GM12872 (cell line): ENCODE measurements at regions not wholly inside any gene's neighbourhood (a gene's known extent, or its start where the extent isn't known, plus 50 kb on each side); places are given as distances from the start of the nearest gene placed in this dataset.

Experiments used
- TF ChIP-seq, protein P1 (sequence below): IDR thresholded peaks from 3 replicates; pipeline ENCODE4 v1.5.1; 2011; ENCODE audit warnings: low read depth, mild to moderate bottlenecking, low read length, moderate library complexity; ENCODE audit not compliant: insufficient read depth

DNA sequence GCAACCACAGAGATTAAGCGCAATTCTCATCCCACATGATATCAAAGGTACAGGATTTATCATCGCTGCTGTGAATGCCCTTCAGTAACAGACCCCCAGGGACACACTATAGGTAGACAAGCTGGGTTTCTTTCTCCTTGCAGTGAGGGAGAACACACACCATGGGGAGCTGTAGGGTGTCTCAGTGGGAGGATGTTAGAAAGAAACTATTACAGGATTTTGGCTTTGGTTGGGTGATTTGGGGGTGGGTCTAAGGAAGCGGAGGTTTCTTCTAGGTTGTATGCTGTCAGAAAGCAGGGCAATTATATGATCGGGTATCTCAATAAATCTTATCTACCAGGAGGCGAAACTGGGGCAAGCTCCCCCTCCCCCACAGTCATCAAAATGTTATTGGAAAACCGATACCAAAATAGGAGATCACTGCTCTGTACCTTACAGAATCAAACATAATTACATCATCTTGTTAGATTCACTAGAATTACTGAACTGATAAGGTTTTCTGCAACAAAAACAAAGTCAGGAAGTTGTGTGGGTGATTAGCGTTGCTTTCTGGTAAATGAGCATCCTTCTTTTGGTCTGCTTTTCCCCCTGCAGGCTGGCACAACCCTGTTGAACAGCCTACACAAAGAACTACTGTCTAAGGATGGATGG is 209.7 kb downstream of the TEX36 start:
- TF ChIP-seq, protein P1, sequence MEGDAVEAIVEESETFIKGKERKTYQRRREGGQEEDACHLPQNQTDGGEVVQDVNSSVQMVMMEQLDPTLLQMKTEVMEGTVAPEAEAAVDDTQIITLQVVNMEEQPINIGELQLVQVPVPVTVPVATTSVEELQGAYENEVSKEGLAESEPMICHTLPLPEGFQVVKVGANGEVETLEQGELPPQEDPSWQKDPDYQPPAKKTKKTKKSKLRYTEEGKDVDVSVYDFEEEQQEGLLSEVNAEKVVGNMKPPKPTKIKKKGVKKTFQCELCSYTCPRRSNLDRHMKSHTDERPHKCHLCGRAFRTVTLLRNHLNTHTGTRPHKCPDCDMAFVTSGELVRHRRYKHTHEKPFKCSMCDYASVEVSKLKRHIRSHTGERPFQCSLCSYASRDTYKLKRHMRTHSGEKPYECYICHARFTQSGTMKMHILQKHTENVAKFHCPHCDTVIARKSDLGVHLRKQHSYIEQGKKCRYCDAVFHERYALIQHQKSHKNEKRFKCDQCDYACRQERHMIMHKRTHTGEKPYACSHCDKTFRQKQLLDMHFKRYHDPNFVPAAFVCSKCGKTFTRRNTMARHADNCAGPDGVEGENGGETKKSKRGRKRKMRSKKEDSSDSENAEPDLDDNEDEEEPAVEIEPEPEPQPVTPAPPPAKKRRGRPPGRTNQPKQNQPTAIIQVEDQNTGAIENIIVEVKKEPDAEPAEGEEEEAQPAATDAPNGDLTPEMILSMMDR = no peak

DNA sequence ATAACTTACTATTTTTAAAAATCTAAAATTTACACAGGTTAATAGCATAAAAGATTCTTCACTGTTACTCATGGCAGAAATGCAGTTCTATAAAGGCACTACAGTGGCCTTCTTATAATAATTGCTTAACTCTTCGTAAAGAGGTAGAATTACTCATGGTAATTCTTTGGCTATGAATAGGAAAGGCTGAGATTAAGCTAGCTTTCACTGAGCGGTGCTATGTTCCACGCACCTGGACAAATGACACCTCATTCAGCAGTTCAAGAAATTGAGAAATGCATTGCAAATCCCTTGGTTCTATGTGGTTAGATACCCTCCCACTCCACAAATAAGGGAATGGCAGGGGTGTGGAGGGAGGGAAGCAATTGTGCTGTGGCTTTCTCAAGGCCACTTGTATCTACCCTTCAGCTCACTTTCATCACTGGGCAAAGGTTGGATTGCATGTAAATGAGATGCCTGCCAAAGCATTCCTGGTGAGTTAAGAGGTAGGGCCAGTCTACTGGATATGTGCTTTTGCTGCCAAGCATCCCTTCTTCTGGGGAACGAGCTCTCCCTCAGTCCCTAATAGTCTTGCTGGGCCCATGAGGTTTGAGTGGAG is 210.9 kb downstream of the TEX36 start:
- TF ChIP-seq, protein P1 = no peak

DNA sequence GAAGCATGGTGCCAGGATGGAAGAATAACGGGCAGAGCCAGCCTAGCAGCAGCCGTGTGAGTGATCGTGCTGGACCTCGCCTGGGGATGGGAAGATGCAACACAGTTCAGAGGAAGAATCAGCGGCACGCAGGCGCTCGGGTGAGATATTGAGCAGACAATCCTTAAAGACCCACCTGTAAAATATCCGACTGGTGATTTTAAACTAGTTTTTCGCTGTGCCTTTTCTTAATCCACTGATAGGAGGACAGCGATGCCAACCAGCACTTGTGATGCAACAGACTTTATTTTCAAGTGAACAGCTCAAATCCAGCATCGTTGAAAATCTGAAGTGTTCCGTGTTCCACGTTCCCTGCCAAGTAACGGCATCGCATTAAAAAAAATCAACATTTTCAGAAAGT is 214.7 kb downstream of the TEX36 start:
- TF ChIP-seq, protein P1 = no peak

DNA sequence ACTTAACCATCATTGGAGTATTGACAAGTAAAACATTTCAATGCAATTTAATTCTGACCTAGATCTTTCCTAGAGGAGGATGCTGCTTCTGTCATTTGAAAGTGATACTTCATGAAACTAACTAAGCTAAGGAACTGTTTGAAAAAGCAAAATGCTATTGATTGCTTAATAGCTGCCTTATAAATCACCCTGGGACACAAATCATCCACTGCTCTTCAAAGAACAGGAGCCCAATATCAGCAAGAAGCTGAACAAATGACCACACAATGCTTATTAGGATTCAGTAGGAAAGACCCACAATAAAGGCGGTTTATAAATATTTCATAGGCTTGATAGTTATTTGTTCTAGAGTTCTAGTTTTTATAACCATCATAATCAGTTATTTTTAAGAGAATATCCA is 216.3 kb downstream of the TEX36 start:
- TF ChIP-seq, protein P1 = no peak

DNA sequence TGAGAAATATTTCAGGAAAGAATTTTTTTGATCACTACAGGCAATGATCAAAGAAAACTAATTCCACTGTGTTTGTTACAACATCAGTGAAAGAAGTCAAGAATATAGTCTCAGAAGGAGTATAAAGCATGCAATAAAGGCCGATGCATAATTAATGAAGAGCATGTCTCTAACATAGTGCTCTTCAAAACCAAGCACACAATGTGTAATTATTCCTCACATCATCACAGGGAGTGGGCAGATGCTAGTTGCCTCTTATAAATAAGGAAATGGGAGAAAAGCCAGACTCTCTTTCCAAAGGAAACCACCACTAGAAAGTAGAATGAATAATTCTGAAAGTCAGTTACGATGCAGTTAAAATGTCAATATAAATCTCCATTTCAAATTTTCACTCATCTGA is 220.1 kb downstream of the TEX36 start:
- TF ChIP-seq, protein P1 = no peak

DNA sequence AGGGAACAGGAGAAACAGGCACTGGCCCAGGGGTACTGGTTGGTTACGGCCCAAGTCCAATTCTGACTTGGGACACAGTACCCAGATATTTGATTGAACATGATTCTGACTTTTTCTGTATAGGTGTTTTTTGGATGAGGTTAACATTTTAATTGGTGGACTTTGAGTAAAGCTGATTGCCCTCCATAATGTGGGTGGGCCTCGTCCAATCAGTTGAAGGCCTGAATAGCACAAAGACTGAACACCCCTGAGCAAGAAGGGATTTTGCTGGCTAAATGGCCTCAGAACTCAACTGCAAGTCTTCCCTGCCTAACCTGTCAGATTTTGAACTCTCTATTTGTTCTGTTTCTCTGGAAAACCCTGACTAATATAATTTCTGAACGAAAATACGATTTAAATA is 222.6 kb downstream of the TEX36 start:
- TF ChIP-seq, protein P1 = no peak

DNA sequence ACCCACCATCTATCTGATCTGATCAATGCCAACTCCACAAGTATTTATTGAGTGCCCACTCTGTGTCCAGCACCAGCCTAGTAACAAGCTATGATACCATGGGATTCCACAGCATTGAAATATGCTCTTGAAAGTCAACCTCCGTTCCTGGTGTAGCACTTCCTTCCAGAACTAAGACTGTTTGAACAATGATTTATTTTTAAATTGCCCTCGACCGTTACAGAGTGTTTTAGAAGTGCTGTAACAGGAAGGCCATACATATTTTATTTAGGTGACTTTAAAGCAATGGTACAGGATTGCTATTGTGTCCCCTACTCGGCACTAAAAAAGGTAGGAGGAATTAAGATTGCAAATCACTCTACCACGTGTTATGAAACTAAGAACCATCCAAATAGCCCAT is 225.6 kb downstream of the TEX36 start:
- TF ChIP-seq, protein P1 = no peak

DNA sequence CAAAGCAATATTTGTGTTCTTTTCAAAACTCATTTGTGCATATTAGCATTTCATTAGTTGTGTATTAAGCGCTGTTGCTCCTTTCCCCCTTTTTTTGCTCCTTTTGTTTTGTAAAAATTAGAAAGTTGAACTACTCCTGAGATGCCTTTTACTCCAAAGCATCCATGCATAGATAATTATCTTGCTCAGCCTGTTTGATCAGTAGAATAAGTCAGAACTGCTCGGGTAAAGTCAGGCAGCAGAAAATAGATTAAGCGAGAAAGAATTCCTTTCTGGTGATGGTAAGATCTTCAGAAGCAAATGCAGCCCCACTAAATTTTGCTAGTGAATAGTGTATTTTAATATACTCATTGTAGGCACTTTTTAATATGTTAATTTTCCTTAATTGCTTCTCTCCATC is 227.1 kb downstream of the TEX36 start:
- TF ChIP-seq, protein P1 = no peak
